Omental fat pad (tissue), 3 donors: ENCODE measurements at regions not wholly inside any gene's neighbourhood (a gene's known extent, or its start where the extent isn't known, plus 50 kb on each side); places are given as distances from the start of the nearest gene placed in this dataset.
"Not testable (repeated sequence)": the region's sequence is repeated elsewhere in the genome, so short reads cannot be mapped to it uniquely, and the experiment has no call there.

Experiments
- ATAC-seq: fragments of 150-250 bp; one replicate; pipeline ENCODE4 v1.9.1; 2016; ENCODE audit warnings: mild to moderate bottlenecking, moderate library complexity; ENCODE audit not compliant: low FRiP score
- DNase-seq: peaks from one replicate; pipeline ENCODE4 v3.0.0-alpha.2; 2019; ENCODE audit warnings: low spot score
- TF ChIP-seq, protein P1 (sequence below), 3 donors: fragments of 450-650 bp; IDR thresholded peaks; one replicate each; pipeline ENCODE4 v1.5.1; 2016 to 2017; ENCODE audit warnings: antibody characterized with exemption in 3 of 3, mild to moderate bottlenecking in 3 of 3, moderate library complexity in 2 of 3

DNA sequence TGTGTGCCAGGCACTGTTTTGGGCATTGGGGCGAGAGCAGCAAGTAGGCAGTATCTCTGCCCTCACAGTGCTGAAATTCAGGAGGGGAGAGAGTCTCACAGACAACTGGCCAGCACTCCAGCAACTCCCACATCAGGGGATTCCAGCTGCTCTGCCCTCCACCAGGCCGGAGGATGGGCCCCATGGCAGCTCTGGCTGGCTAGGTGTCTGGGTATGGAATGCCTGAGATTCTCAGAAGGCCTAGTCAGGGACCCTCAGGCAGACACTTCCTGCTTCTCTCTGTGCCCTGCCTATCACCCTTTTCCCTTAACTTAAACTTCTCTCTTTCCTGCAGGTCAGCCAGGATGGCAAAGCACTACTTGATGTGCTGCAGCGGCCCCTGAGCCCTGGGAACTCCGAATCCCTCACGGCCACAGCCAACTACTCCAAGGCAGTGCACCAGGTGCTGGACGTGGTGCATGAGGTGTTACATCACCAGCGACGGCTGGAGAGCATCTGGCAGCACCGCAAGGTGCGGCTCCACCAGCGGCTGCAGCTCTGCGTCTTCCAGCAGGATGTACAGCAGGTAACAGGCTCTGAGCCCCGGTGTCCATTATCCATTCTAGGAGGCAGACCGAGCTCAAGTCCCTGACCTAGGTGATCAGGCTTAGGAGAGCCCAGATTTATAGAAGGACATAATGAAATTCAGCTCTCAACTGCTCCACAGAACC, 342.2 kb upstream of the ROPN1 start:
- no peak for DNase-seq
- TF ChIP-seq, protein P1, sequence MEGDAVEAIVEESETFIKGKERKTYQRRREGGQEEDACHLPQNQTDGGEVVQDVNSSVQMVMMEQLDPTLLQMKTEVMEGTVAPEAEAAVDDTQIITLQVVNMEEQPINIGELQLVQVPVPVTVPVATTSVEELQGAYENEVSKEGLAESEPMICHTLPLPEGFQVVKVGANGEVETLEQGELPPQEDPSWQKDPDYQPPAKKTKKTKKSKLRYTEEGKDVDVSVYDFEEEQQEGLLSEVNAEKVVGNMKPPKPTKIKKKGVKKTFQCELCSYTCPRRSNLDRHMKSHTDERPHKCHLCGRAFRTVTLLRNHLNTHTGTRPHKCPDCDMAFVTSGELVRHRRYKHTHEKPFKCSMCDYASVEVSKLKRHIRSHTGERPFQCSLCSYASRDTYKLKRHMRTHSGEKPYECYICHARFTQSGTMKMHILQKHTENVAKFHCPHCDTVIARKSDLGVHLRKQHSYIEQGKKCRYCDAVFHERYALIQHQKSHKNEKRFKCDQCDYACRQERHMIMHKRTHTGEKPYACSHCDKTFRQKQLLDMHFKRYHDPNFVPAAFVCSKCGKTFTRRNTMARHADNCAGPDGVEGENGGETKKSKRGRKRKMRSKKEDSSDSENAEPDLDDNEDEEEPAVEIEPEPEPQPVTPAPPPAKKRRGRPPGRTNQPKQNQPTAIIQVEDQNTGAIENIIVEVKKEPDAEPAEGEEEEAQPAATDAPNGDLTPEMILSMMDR (IDR thresholded peaks at IDR 0.05), result no peak
- peak; percentile 57 for ATAC-seq

GRCh38 chr3:124336067-124336656, 344.2 kb upstream of the ROPN1 start:
- no peak for DNase-seq
- no peak for ATAC-seq
- TF ChIP-seq, protein P1 (IDR thresholded peaks at IDR 0.05), result no peak

DNA sequence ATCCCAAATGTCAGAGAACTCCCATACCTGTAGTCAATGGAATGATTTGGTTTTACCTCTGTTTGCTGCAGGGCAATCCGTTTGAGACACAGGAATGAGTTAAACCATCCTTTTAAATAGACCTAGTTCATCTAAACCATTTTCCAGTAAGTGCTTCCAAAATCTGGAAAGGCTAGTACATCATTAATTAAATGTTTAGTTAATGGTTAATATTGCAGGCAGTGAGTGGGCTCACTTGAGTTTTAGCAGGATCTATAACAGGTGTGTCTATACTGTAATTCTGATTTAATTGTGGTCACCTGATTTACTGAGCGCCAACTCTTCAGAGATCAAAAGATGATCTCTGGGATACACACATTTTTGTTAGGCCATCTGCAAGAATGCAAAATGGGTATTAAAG, 353.9 kb upstream of the ROPN1 start:
- TF ChIP-seq, protein P1 (IDR thresholded peaks at IDR 0.05), result no peak
- DNase-seq (no peak), ATAC-seq (no peak)

DNA sequence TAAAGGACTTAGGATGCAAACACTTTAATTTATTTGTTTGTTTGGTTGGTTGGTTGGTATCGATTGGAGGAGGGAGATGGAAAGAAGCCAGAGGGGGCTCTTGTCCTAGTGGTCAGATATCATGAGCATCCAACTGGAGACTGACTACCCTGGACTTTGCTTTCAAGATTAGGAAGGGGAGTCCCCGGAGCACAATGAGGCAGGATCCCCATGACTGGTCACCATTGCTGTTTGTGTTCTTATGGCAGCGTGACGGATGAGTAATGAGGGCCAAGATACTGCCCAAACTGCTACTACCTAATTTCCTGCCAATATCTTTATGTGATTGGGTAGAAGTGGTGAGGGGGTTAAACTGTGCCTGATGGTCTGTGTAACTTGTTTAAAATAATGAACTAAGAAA, 354.6 kb upstream of the ROPN1 start:
- DNase-seq (no peak), ATAC-seq (no peak)
- TF ChIP-seq, protein P1 (IDR thresholded peaks at IDR 0.05), result no peak

DNA sequence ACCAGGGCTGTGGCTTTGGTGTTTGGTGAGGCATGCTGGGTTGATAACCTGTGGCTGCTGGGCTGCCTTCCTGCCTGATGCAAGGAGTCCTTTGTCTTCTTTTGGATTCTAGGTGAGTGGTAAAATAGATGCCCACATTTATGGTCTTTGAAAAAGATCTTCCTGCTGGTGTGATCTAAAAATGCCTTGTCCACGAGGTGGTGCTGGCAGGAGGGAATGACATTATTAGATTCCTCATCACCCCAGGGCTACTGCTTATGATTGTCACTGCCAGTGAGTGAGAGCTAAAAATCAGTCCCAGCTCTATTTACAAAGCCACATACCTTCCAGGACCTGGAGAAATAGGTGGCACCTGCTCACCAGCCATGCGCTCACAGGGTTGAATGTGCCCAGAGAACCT, 355.5 kb upstream of the ROPN1 start:
- no peak for ATAC-seq
- no peak for DNase-seq
- TF ChIP-seq, protein P1 (IDR thresholded peaks at IDR 0.05), result no peak

- not testable (repeated sequence) for ATAC-seq, DNase-seq
Measured at GRCh38 chr3:124348555-124348954, 356.6 kb upstream of the ROPN1 start.

- ATAC-seq (peak; percentile 84), DNase-seq (no peak)
- TF ChIP-seq, protein P1 (IDR thresholded peaks at IDR 0.05), result no peak
Measured at GRCh38 chr3:124351430-124352148, 359.7 kb upstream of the ROPN1 start.
